ENCODE measurements at regions not wholly inside any gene's neighbourhood (a gene's known extent, or its start where the extent isn't known, plus 50 kb on each side); places are given as distances from the start of the nearest gene placed in this dataset.

DNA sequence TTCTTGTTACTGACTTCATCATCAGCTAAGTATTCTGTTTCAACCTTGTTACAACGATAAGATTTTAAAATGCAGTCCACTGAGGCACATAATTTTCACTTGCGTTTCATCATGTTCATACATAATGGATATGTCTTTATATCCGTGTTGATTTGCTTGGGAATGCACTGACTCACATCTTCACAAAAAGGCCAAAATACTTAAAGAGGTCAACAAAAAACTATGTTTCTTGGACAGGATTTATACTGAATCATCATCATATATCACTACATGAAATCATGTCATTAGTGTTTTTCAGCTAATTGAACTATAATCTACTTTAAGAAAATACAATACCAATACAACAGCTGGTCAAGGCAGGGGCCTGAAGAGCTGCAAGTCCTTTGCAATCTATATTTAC is 324.5 kb upstream of the KLF6 start:
- TF ChIP-seq, protein P1, sequence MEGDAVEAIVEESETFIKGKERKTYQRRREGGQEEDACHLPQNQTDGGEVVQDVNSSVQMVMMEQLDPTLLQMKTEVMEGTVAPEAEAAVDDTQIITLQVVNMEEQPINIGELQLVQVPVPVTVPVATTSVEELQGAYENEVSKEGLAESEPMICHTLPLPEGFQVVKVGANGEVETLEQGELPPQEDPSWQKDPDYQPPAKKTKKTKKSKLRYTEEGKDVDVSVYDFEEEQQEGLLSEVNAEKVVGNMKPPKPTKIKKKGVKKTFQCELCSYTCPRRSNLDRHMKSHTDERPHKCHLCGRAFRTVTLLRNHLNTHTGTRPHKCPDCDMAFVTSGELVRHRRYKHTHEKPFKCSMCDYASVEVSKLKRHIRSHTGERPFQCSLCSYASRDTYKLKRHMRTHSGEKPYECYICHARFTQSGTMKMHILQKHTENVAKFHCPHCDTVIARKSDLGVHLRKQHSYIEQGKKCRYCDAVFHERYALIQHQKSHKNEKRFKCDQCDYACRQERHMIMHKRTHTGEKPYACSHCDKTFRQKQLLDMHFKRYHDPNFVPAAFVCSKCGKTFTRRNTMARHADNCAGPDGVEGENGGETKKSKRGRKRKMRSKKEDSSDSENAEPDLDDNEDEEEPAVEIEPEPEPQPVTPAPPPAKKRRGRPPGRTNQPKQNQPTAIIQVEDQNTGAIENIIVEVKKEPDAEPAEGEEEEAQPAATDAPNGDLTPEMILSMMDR (IDR thresholded peaks at IDR 0.05; ENCODE audit: poor library complexity) = no peak
- TF ChIP-seq EZH2 (IDR thresholded peaks at IDR 0.05; ENCODE audit: borderline replicate concordance) (no peak), EZH2phosphoT487 (IDR thresholded peaks at IDR 0.05; ENCODE audit: low read depth, severe bottlenecking, unreplicated experiment) (no peak)
